ENCODE measurements at regions not wholly inside any gene's neighbourhood (a gene's known extent, or its start where the extent isn't known, plus 50 kb on each side); places are given as distances from the start of the nearest gene placed in this dataset.
"Not testable (repeated sequence)": the region's sequence is repeated elsewhere in the genome, so short reads cannot be mapped to it uniquely, and the experiment has no call there.

GRCh38 chr10:35875016-35875676 lies 233.1 kb upstream of the FZD8 start:
- H3K36me3 Mint-ChIP-seq = no peaks in the 10 kb centered on the region
- no peak overlapping the region for H3K4me3 Mint-ChIP-seq
- no peak for DNase-seq
- H3K4me1 Mint-ChIP-seq (ENCODE audit: low read depth) = no peaks in the 10 kb centered on the region
- H3K27me3 Mint-ChIP-seq = no peaks in the 10 kb centered on the region
- peaks cover 5% of the 10 kb centered on the region for H3K9me3 Mint-ChIP-seq
- intact Hi-C loops (cut with micrococcal nuclease) = no loop called here
- CTCF ChIA-PET = no interaction called here
- POLR2A ChIA-PET = no interaction called here
- no peak overlapping the region for H3K27ac Mint-ChIP-seq

- Mint-ChIP-seq H3K4me1 (ENCODE audit: low read depth) (no peaks in the 10 kb centered on the region), H3K27me3 (no peaks in the 10 kb centered on the region), H3K9me3 (peaks cover 5% of the 10 kb centered on the region), H3K36me3 (no peaks in the 10 kb centered on the region), H3K4me3 (no peak overlapping the region), H3K27ac (no peak overlapping the region)
- POLR2A ChIA-PET = no interaction called here
- intact Hi-C loops (cut with micrococcal nuclease) = no loop called here
- CTCF ChIA-PET = no interaction called here
- DNase-seq = no peak
These were observed 232.4 kb upstream of the FZD8 start for GRCh38 chr10:35874311-35875015.

GRCh38 chr10:35872671-35873070 lies 230.6 kb upstream of the FZD8 start:
- Mint-ChIP-seq H3K9me3 (peaks cover 5% of the 10 kb centered on the region), H3K27ac (no peak overlapping the region), H3K27me3 (no peaks in the 10 kb centered on the region), H3K4me1 (ENCODE audit: low read depth) (no peaks in the 10 kb centered on the region), H3K4me3 (no peak overlapping the region), H3K36me3 (no peaks in the 10 kb centered on the region)
- intact Hi-C loops (cut with micrococcal nuclease) = no loop called here
- DNase-seq = no peak
- CTCF ChIA-PET = no interaction called here
- POLR2A ChIA-PET = no interaction called here

- Mint-ChIP-seq H3K27me3 (no peaks in the 10 kb centered on the region), H3K36me3 (no peaks in the 10 kb centered on the region), H3K4me1 (ENCODE audit: low read depth) (no peaks in the 10 kb centered on the region), H3K9me3 (peaks cover 7% of the 10 kb centered on the region), H3K4me3 (no peak overlapping the region), H3K27ac (no peak overlapping the region)
- ChIA-PET POLR2A (no interaction called here), CTCF (interaction anchor here (0.6 kb wide), 1 partner anchor 886 kb away, joined by 3 read pairs; no protein-coding TSS in a partner anchor)
- DNase-seq = no peak
- intact Hi-C loops (cut with micrococcal nuclease) = no loop called here
These were observed 228.7 kb upstream of the FZD8 start for GRCh38 chr10:35870665-35871310.

- H3K9me3 Mint-ChIP-seq = peaks cover 11% of the 10 kb centered on the region
- POLR2A ChIA-PET; H3K4me3 Mint-ChIP-seq; H3K27me3 Mint-ChIP-seq; H3K27ac Mint-ChIP-seq; intact Hi-C loops (cut with micrococcal nuclease); CTCF ChIA-PET; H3K4me1 Mint-ChIP-seq (ENCODE audit: low read depth); DNase-seq; H3K36me3 Mint-ChIP-seq: not testable (repeated sequence)
These were observed 216.7 kb upstream of the FZD8 start for GRCh38 chr10:35858676-35859283.

GRCh38 chr10:35857860-35858259 lies 215.8 kb upstream of the FZD8 start:
- DNase-seq = no peak
- H3K36me3 Mint-ChIP-seq = peaks cover 1% of the 10 kb centered on the region
- no peaks in the 10 kb centered on the region for H3K27me3 Mint-ChIP-seq
- ChIA-PET POLR2A (no interaction called here), CTCF (no interaction called here)
- H3K27ac Mint-ChIP-seq = no peak overlapping the region
- H3K4me1 Mint-ChIP-seq (ENCODE audit: low read depth) = no peaks in the 10 kb centered on the region
- H3K9me3 Mint-ChIP-seq = peaks cover 11% of the 10 kb centered on the region
- no peak overlapping the region for H3K4me3 Mint-ChIP-seq
- intact Hi-C loops (cut with micrococcal nuclease) = no loop called here

GRCh38 chr10:35855155-35855947 lies 213.3 kb upstream of the FZD8 start:
- intact Hi-C loops (cut with micrococcal nuclease) = no loop called here
- Mint-ChIP-seq H3K27ac (no peak overlapping the region), H3K9me3 (peaks cover 6% of the 10 kb centered on the region), H3K36me3 (no peaks in the 10 kb centered on the region), H3K4me3 (no peak overlapping the region), H3K4me1 (ENCODE audit: low read depth) (no peaks in the 10 kb centered on the region), H3K27me3 (no peaks in the 10 kb centered on the region)
- POLR2A ChIA-PET = no interaction called here
- no peak for DNase-seq
- CTCF ChIA-PET = no interaction called here

GRCh38 chr10:35854661-35855060 lies 212.6 kb upstream of the FZD8 start:
- DNase-seq = no peak
- ChIA-PET CTCF (no interaction called here), POLR2A (no interaction called here)
- H3K27ac Mint-ChIP-seq = no peak overlapping the region
- no peak overlapping the region for H3K4me3 Mint-ChIP-seq
- H3K36me3 Mint-ChIP-seq = no peaks in the 10 kb centered on the region
- intact Hi-C loops (cut with micrococcal nuclease) = no loop called here
- peaks cover 6% of the 10 kb centered on the region for H3K9me3 Mint-ChIP-seq
- H3K4me1 Mint-ChIP-seq (ENCODE audit: low read depth) = no peaks in the 10 kb centered on the region
- no peaks in the 10 kb centered on the region for H3K27me3 Mint-ChIP-seq

GRCh38 chr10:35852721-35853120 lies 210.6 kb upstream of the FZD8 start:
- Mint-ChIP-seq H3K36me3 (no peaks in the 10 kb centered on the region), H3K4me3 (no peak overlapping the region), H3K27me3 (no peaks in the 10 kb centered on the region), H3K4me1 (ENCODE audit: low read depth) (no peaks in the 10 kb centered on the region), H3K27ac (no peak overlapping the region), H3K9me3 (no peaks in the 10 kb centered on the region)
- intact Hi-C loops (cut with micrococcal nuclease) = no loop called here
- ChIA-PET POLR2A (no interaction called here), CTCF (no interaction called here)
- DNase-seq = no peak

GRCh38 chr10:35848412-35848811 lies 206.3 kb upstream of the FZD8 start:
- DNase-seq = no peak
- H3K27me3 Mint-ChIP-seq = no peaks in the 10 kb centered on the region
- no peaks in the 10 kb centered on the region for H3K4me1 Mint-ChIP-seq (ENCODE audit: low read depth)
- ChIA-PET POLR2A (no interaction called here), CTCF (no interaction called here)
- no peaks in the 10 kb centered on the region for H3K9me3 Mint-ChIP-seq
- H3K36me3 Mint-ChIP-seq = no peaks in the 10 kb centered on the region
- H3K4me3 Mint-ChIP-seq = no peak overlapping the region
- H3K27ac Mint-ChIP-seq = no peak overlapping the region
- intact Hi-C loops (cut with micrococcal nuclease) = no loop called here

GRCh38 chr10:35844686-35845085 lies 202.6 kb upstream of the FZD8 start:
- Mint-ChIP-seq H3K4me1 (ENCODE audit: low read depth) (no peaks in the 10 kb centered on the region), H3K9me3 (peaks cover 9% of the 10 kb centered on the region), H3K27me3 (no peaks in the 10 kb centered on the region), H3K27ac (no peak overlapping the region), H3K4me3 (no peak overlapping the region), H3K36me3 (no peaks in the 10 kb centered on the region)
- no peak for DNase-seq
- CTCF ChIA-PET = no interaction called here
- intact Hi-C loops (cut with micrococcal nuclease) = no loop called here
- POLR2A ChIA-PET = interaction anchor here (0.6 kb wide), 1 partner anchor 846 kb away, joined by 3 read pairs; no protein-coding TSS in a partner anchor

- H3K27ac Mint-ChIP-seq = no peak overlapping the region
- ChIA-PET POLR2A (no interaction called here), CTCF (no interaction called here)
- no peaks in the 10 kb centered on the region for H3K36me3 Mint-ChIP-seq
- no peaks in the 10 kb centered on the region for H3K4me1 Mint-ChIP-seq (ENCODE audit: low read depth)
- no peak for DNase-seq
- intact Hi-C loops (cut with micrococcal nuclease) = no loop called here
- no peaks in the 10 kb centered on the region for H3K27me3 Mint-ChIP-seq
- no peak overlapping the region for H3K4me3 Mint-ChIP-seq
- peaks cover 9% of the 10 kb centered on the region for H3K9me3 Mint-ChIP-seq
These were observed 201.6 kb upstream of the FZD8 start for GRCh38 chr10:35843524-35844181.

Data from activated CD4-positive, alpha-beta memory T cell treated with anti-CD3 and anti-CD28 coated beads for 36 hours (primary cell).